ENCODE measurements at regions not wholly inside any gene's neighbourhood (a gene's known extent, or its start where the extent isn't known, plus 50 kb on each side); places are given as distances from the start of the nearest gene placed in this dataset.

DNA sequence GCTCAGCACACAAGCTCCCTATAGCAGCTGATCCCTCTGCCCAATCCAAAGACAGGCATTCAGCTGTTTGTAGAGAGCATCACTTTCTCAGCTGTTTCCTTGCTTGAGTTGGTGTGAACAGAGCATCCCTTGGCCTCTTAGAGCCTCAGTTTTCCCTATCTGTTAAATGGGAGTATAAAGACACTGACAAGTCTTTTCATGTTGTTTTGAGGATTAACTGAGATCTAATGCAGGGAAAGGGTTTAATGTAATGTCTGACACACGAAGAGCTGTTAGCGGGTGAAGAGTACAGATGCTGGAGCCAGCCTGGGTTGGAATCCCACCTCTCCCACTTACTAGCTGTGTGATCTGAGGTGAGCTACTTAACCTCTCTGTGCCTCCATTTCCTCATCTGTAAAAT is 149.5 kb downstream of the PHETA1 start:
- Mint-ChIP-seq H3K4me3 (ENCODE audit: unreplicated experiment) (no peak overlapping the region), H3K4me1 (ENCODE audit: unreplicated experiment) (no peaks in the 10 kb centered on the region)

DNA sequence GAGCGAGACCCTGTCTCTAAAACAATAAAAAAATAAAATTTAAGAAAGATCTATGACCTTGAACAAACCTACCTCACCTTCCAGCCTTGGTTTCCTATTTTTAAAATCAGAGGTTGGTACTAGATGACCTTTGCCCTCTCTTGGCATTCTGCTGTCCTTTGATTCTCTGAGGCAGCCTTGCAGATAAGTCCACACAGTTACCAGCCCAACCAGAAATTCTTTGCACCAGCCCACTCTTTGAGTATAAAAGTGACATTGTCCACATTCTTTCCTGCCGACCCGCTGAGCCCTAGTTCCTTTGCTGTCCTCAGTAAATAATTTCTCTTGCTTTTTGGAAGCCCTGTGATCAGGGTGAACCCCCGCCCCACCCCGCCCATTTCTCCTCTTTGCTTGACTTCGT is 150.4 kb downstream of the PHETA1 start:
- Mint-ChIP-seq H3K9me3 (ENCODE audit: unreplicated experiment) (no peaks in the 10 kb centered on the region), H3K36me3 (ENCODE audit: unreplicated experiment) (no peaks in the 10 kb centered on the region), H3K27ac (ENCODE audit: unreplicated experiment) (no peak overlapping the region)

More for the DNA sequence above, 149.5 kb downstream of the PHETA1 start:
- no peak overlapping the region for H3K27ac Mint-ChIP-seq (ENCODE audit: unreplicated experiment)
- TF ChIP-seq, protein P1, sequence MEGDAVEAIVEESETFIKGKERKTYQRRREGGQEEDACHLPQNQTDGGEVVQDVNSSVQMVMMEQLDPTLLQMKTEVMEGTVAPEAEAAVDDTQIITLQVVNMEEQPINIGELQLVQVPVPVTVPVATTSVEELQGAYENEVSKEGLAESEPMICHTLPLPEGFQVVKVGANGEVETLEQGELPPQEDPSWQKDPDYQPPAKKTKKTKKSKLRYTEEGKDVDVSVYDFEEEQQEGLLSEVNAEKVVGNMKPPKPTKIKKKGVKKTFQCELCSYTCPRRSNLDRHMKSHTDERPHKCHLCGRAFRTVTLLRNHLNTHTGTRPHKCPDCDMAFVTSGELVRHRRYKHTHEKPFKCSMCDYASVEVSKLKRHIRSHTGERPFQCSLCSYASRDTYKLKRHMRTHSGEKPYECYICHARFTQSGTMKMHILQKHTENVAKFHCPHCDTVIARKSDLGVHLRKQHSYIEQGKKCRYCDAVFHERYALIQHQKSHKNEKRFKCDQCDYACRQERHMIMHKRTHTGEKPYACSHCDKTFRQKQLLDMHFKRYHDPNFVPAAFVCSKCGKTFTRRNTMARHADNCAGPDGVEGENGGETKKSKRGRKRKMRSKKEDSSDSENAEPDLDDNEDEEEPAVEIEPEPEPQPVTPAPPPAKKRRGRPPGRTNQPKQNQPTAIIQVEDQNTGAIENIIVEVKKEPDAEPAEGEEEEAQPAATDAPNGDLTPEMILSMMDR (IDR thresholded peaks at IDR 0.05), result no peak
- H3K9me3 Mint-ChIP-seq (ENCODE audit: unreplicated experiment), result no peaks in the 10 kb centered on the region
- no peak for DNase-seq (ENCODE audit: extremely low spot score, unreplicated experiment)
- H3K27me3 Mint-ChIP-seq (ENCODE audit: unreplicated experiment), result peaks cover 8% of the 10 kb centered on the region
- H3K36me3 Mint-ChIP-seq (ENCODE audit: unreplicated experiment), result no peaks in the 10 kb centered on the region

DNA sequence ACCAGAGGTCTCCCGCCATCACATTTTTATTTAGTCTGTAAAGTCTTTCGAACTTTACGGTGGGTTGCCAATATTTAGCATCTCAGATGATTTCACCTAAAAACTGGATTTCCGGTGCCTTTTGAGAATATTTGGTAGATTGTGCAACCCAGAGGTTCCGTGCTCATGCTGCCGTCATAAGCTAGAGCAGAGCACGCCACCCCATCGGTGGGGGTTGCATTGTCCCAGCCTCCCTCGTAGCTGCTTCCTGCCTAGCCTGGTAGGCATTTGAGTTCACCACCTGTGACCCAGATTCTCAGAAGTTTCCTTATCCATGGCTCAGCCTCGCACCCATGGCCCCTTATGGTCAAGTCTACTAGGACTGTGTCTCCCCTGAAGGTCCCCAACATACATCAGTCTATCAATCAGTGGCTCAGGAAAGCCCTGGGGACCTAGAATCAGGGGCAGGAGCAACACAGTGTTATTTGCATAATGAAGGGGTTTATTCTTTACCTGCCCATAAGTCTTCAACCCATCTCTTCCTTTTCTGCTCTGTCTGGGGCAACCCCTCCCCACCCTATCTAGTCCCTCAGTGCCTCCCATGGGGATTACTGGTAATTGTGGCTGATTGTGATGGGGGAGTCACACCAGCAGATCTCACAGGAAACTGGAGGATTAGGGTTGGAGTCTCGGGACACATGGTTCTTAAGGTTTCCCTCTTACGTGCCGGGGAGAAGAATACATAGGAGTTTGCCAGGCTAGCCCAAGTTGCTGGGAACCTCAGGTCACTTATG is 152.3 kb downstream of the PHETA1 start:
- DNase-seq (ENCODE audit: extremely low spot score, unreplicated experiment), result no peak
- Mint-ChIP-seq H3K4me3 (ENCODE audit: unreplicated experiment) (no peak overlapping the region), H3K27me3 (ENCODE audit: unreplicated experiment) (peaks cover 5% of the 10 kb centered on the region), H3K27ac (ENCODE audit: unreplicated experiment) (no peak overlapping the region), H3K4me1 (ENCODE audit: unreplicated experiment) (no peaks in the 10 kb centered on the region), H3K9me3 (ENCODE audit: unreplicated experiment) (no peaks in the 10 kb centered on the region), H3K36me3 (ENCODE audit: unreplicated experiment) (no peaks in the 10 kb centered on the region)
- TF ChIP-seq, protein P1 (IDR thresholded peaks at IDR 0.05), result no peak

More for the DNA sequence above, 150.4 kb downstream of the PHETA1 start:
- DNase-seq (ENCODE audit: extremely low spot score, unreplicated experiment), result no peak
- peaks cover 8% of the 10 kb centered on the region for H3K27me3 Mint-ChIP-seq (ENCODE audit: unreplicated experiment)
- no peaks in the 10 kb centered on the region for H3K4me1 Mint-ChIP-seq (ENCODE audit: unreplicated experiment)
- TF ChIP-seq, protein P1 (IDR thresholded peaks at IDR 0.05), result no peak
- H3K4me3 Mint-ChIP-seq (ENCODE audit: unreplicated experiment), result no peak overlapping the region

DNA sequence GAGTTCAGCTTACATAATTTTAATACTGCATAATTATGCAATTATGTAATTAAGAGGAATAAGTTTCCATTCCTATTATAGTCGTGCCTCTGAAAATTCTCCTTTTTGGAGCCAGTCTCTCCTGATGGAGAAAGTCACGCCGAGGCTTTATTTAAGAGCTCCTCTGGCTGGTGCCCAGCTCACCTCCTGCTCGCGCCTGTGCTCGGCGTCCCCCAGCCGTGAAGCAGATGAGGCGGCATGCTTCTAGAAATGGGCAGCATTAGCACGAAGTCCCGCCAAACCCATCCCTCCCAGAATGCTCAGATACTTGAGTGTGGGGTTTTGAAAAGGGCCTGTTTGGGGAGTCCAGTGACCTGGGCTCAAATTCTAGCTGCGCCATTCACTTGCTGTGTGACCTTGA is 153.0 kb downstream of the PHETA1 start:
- Mint-ChIP-seq H3K27ac (ENCODE audit: unreplicated experiment) (no peak overlapping the region), H3K36me3 (ENCODE audit: unreplicated experiment) (no peaks in the 10 kb centered on the region), H3K9me3 (ENCODE audit: unreplicated experiment) (no peaks in the 10 kb centered on the region), H3K4me1 (ENCODE audit: unreplicated experiment) (no peaks in the 10 kb centered on the region), H3K27me3 (ENCODE audit: unreplicated experiment) (peaks cover 5% of the 10 kb centered on the region), H3K4me3 (ENCODE audit: unreplicated experiment) (no peak overlapping the region)
- TF ChIP-seq, protein P1 (IDR thresholded peaks at IDR 0.05), result no peak
- DNase-seq (ENCODE audit: extremely low spot score, unreplicated experiment), result no peak

DNA sequence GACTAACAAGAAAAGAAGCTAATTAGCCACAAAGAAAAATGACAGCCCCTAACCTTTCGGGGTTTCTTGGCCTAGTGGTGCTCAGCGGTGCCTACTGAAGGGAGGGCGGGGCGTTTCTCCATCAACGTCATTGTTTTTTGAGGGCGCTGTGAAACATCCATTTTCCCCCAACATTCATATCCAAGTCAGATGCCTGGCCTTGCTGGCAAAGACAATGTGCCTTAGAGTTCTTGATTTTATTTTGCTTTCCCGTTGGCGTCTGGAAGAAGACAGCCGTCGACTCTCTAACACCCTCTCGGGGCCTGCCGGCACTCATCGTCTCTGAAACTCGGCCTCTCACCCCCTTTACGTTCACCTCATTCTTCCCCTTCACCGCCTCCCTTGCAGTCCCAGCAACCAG is 154.5 kb downstream of the PHETA1 start:
- H3K9me3 Mint-ChIP-seq (ENCODE audit: unreplicated experiment), result no peaks in the 10 kb centered on the region
- no peaks in the 10 kb centered on the region for H3K4me1 Mint-ChIP-seq (ENCODE audit: unreplicated experiment)
- TF ChIP-seq, protein P1 (IDR thresholded peaks at IDR 0.05), result no peak
- no peaks in the 10 kb centered on the region for H3K36me3 Mint-ChIP-seq (ENCODE audit: unreplicated experiment)
- no peak overlapping the region for H3K27ac Mint-ChIP-seq (ENCODE audit: unreplicated experiment)
- no peak for DNase-seq (ENCODE audit: extremely low spot score, unreplicated experiment)
- peaks cover 7% of the 10 kb centered on the region for H3K27me3 Mint-ChIP-seq (ENCODE audit: unreplicated experiment)
- no peak overlapping the region for H3K4me3 Mint-ChIP-seq (ENCODE audit: unreplicated experiment)

Data from osteocyte (in vitro differentiated cells).